AG09309 (cell line): ENCODE measurements at regions not wholly inside any gene's neighbourhood (a gene's known extent, or its start where the extent isn't known, plus 50 kb on each side); places are given as distances from the start of the nearest gene placed in this dataset.

Experiments used
- DNase-seq: peaks from one replicate; pipeline ENCODE4 v3.0.0-alpha.2; 2010; ENCODE audit warnings: low read depth
- H3K4me3 ChIP-seq: 2 replicates; pipeline ENCODE4 v1.5.1; 2011; ENCODE audit warnings: mild to moderate bottlenecking, low read depth, low read length, moderate library complexity; ENCODE audit not compliant: control insufficient read depth
- CTCF ChIP-seq: IDR thresholded peaks from 2 replicates; pipeline ENCODE4 v1.5.1; 2011; ENCODE audit warnings: mild to moderate bottlenecking, low read depth, low read length, inconsistent platforms; ENCODE audit not compliant: insufficient read depth, control insufficient read depth; ENCODE audit errors: missing control alignments

- DNase-seq, result no peak
- no peak for TF ChIP-seq CTCF
- H3K4me3 ChIP-seq, result no peak overlapping the region
Measured at GRCh38 chr2:19189391-19189790, 169.0 kb downstream of the OSR1 start.

GRCh38 chr2:19187323-19188020 lies 171.0 kb downstream of the OSR1 start:
- TF ChIP-seq CTCF, result no peak
- no peak overlapping the region for H3K4me3 ChIP-seq
- no peak for DNase-seq

GRCh38 chr2:19185086-19185485 lies 173.3 kb downstream of the OSR1 start:
- H3K4me3 ChIP-seq, result no peak overlapping the region
- TF ChIP-seq CTCF, result no peak
- no peak for DNase-seq

DNA sequence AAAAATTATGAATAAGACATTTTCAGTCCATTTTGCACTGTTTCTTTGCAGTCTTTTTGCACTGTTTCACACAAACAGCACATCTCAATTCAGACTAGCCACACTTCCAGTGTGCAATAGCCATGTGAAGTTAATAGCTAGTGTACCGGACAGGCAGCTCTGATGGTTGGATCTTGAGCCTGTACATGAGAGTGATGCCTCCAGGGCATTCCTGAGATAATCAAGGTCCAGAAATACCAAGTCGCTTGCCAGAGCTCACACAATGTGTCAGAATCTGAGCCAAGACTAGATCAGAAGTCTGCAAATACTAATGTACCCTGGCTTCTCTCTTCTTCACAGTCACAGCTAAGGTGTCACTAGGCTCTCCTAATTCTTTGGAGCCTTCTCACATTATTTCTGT lies 180.2 kb downstream of the OSR1 start:
- TF ChIP-seq CTCF, result no peak
- no peak overlapping the region for H3K4me3 ChIP-seq
- DNase-seq, result no peak

DNA sequence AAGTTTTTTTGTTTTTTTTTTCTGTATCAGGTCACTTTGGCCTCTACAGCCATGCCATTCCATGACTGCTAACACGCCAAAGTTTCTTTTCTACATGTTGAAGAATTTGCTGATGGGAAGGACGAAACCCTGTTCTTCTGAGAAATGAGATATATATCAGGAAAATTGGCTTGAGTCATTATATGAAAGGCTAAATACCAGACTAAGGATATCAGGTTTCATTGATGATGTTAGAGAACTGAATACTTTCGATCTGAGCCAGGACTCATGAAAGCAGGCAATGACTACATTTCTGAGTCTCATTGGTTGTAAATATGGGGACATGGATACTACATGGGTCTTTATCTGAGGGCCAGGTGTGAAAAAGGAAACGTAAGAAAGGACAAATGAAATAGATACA lies 181.4 kb downstream of the OSR1 start:
- H3K4me3 ChIP-seq, result no peak overlapping the region
- no peak for DNase-seq
- TF ChIP-seq CTCF, result no peak

- no peak for DNase-seq
- H3K4me3 ChIP-seq, result no peak overlapping the region
- no peak for TF ChIP-seq CTCF
Measured at GRCh38 chr2:19176172-19176852, 182.1 kb downstream of the OSR1 start.
